Neutrophil (primary cell): ENCODE measurements at regions not wholly inside any gene's neighbourhood (a gene's known extent, or its start where the extent isn't known, plus 50 kb on each side); places are given as distances from the start of the nearest gene placed in this dataset.

Experiments
- H3K27ac ChIP-seq: fragments of 200-600 bp; sonication (generic); 2 replicates; pipeline ENCODE4 v1.5.1; 2016; ENCODE audit warnings: mild to moderate bottlenecking, moderate library complexity
- H3K27me3 ChIP-seq: fragments of 200-600 bp; sonication (generic); 2 replicates; pipeline ENCODE4 v1.6.0; 2016; ENCODE audit warnings: mild to moderate bottlenecking
- H3K36me3 ChIP-seq: fragments of 200-600 bp; sonication (generic); 2 replicates; pipeline ENCODE4 v1.5.1; 2017
- H3K4me1 ChIP-seq, 2 experiments: fragments of 200-600 bp in 1 of 2; sonication (generic) in 1 of 2; 1 replicate in 1 of 2; 2 replicates in 1 of 2; pipeline versions ENCODE4 v1.5.1 to v1.6.1; 2013 to 2016; ENCODE audit warnings: low read depth in 1 of 2, low read length in 1 of 2, mild to moderate bottlenecking in 1 of 2, moderate library complexity in 1 of 2; ENCODE audit not compliant: control insufficient read depth in 1 of 2, insufficient read depth in 1 of 2
- H3K4me3 ChIP-seq, 2 experiments: fragments of 200-600 bp in 1 of 2; sonication (generic) in 1 of 2; 1 replicate in 1 of 2; 2 replicates in 1 of 2; pipeline ENCODE4 v1.5.1; 2013 to 2016; ENCODE audit warnings: low read depth in 1 of 2, low read length in 1 of 2, mild to moderate bottlenecking in 1 of 2, moderate library complexity in 1 of 2
- H3K9me3 ChIP-seq: fragments of 200-600 bp; sonication (generic); 2 replicates; pipeline ENCODE4 v1.5.1; 2016
- TF ChIP-seq, protein P1 (sequence below): fragments of 200-600 bp; sonication (generic); IDR thresholded peaks from 2 replicates; pipeline ENCODE4 v1.5.1; 2016; ENCODE audit warnings: antibody characterized with exemption

DNA sequence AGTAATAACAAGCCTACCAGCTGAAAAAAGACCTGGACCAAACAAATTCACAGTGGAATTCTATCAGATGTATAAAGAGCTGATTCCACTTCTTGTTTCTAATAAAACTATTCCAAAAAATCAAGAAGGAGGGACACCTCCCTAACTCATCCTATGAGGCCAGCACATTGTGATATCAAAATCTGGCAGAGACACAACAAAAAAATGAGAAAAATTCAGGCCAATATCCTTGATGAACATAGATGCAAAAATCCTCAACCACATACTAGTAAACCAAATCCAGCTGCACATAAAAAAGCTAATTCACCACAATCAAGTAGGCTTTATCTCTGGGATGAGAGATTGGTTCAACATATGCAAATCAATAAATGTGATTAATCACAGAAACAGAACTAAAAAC is 147.9 kb upstream of the NEIL3 start:
- no peak overlapping the region for H3K4me3 ChIP-seq
- no peaks in the 10 kb centered on the region for H3K4me1 ChIP-seq
- H3K27ac ChIP-seq = no peak overlapping the region
- no peaks in the 10 kb centered on the region for H3K27me3 ChIP-seq
- no peaks in the 10 kb centered on the region for H3K36me3 ChIP-seq
- TF ChIP-seq, protein P1, sequence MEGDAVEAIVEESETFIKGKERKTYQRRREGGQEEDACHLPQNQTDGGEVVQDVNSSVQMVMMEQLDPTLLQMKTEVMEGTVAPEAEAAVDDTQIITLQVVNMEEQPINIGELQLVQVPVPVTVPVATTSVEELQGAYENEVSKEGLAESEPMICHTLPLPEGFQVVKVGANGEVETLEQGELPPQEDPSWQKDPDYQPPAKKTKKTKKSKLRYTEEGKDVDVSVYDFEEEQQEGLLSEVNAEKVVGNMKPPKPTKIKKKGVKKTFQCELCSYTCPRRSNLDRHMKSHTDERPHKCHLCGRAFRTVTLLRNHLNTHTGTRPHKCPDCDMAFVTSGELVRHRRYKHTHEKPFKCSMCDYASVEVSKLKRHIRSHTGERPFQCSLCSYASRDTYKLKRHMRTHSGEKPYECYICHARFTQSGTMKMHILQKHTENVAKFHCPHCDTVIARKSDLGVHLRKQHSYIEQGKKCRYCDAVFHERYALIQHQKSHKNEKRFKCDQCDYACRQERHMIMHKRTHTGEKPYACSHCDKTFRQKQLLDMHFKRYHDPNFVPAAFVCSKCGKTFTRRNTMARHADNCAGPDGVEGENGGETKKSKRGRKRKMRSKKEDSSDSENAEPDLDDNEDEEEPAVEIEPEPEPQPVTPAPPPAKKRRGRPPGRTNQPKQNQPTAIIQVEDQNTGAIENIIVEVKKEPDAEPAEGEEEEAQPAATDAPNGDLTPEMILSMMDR = no peak
- no peaks in the 10 kb centered on the region for H3K9me3 ChIP-seq

DNA sequence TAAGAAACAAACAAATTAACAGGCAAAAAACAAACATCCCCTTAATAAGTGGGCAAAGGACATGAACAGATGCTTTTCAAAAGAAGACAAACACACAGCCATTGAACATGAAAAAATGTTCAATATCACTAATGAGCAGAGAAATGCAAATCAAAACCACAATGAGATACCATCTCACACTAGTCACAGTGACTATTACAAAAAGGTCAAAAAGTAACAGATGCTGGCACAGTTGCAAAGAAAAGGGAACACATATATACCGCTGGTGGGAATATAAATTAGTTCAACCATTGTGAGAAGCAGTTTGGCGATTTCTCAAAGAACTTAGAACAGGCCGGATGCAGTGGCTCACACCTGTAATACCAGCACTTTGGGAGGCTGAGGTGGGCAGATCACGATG is 146.1 kb upstream of the NEIL3 start:
- no peaks in the 10 kb centered on the region for H3K27me3 ChIP-seq
- H3K27ac ChIP-seq = no peak overlapping the region
- H3K36me3 ChIP-seq = no peaks in the 10 kb centered on the region
- no peak overlapping the region for H3K4me3 ChIP-seq
- TF ChIP-seq, protein P1 = no peak
- H3K9me3 ChIP-seq = no peaks in the 10 kb centered on the region
- no peaks in the 10 kb centered on the region for H3K4me1 ChIP-seq

DNA sequence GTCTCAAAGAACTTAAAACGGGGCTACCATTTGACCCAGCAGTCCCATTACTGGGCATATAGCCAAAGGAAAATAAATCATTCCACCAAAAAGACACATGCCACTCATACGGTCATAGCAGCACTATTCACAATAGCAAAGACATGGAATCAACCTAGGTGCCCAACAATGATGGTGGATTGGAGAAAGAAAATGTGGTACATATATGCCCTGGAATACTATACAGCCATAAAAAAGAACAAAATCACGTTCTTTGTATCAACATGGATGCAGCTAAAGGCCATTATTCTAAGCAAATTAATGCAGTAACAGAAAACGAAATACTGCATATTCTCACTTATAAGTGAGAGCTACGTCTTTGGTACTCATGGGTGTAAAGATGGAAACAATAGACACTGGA is 138.1 kb upstream of the NEIL3 start:
- H3K27me3 ChIP-seq = no peaks in the 10 kb centered on the region
- H3K4me3 ChIP-seq = no peak overlapping the region
- H3K9me3 ChIP-seq = no peaks in the 10 kb centered on the region
- no peaks in the 10 kb centered on the region for H3K36me3 ChIP-seq
- no peaks in the 10 kb centered on the region for H3K4me1 ChIP-seq
- TF ChIP-seq, protein P1 = no peak
- no peak overlapping the region for H3K27ac ChIP-seq

DNA sequence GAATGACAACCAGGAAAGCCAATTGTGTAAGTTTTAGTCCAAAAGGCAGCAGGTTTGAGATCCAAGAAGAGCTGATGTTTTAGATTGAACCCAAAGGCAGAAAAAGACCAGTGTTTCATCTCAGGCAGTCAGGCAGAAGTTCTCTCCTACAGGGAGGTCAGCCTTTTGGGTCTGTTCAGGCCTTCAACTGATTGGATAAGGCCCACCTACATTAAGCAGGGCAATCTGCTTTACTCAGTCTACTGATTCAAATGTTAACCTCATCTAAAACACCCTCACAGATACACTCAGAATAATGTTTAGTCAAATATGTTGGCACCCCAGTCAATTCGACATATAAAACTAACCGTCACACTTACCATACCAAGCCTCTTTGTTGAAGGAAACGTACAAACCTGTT is 134.2 kb upstream of the NEIL3 start:
- Histone ChIP-seq H3K9me3 (no peaks in the 10 kb centered on the region), H3K4me1 (no peaks in the 10 kb centered on the region), H3K36me3 (no peaks in the 10 kb centered on the region), H3K27ac (no peak overlapping the region), H3K4me3 (no peak overlapping the region), H3K27me3 (no peaks in the 10 kb centered on the region)
- TF ChIP-seq, protein P1 = no peak

DNA sequence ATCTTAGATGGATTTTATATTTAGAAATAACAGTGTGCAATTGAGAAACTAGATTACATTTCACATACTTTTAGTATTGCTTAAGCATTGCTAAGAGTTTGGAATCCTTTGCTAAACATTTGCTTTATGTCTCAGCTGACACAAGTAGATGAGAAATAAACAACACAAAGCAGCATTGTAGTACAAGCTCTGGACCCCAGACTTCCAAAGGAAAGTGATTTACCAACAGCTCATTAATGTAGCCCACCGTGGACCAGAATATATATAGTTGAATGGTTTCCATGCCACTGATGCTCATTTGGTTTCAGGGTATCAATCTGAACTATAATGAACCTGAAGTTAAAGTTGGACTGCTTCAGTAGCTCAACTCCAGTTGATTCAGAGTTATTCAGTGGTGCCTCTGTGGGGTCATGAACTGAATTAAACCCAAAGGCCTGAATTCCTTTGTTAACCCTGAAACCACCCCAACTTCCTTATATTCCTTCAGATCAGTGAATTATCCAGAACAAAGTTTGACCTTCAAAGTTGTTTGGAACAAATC is 132.1 kb upstream of the NEIL3 start:
- Histone ChIP-seq H3K27ac (no peak overlapping the region), H3K9me3 (no peaks in the 10 kb centered on the region), H3K4me3 (no peak overlapping the region), H3K27me3 (no peaks in the 10 kb centered on the region), H3K4me1 (no peaks in the 10 kb centered on the region), H3K36me3 (no peaks in the 10 kb centered on the region)
- TF ChIP-seq, protein P1 = no peak

DNA sequence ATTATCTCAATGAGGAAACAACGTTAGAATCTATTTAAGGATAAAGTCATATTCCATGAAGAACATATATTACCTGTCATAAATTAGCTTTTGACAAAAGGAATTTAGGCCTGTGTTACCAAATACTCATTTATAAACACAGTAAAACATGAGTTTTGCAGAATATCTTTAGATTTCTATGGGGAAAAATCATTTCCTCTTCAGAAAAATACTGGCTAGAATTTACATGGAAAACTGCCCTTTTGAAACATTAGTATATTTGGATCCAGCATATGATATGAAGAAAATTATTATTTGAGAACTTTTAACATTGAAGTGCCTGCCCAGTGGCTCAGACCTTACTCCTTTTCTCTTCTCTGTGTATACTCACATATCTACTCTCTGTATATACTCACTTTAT is 131.4 kb upstream of the NEIL3 start:
- H3K36me3 ChIP-seq = no peaks in the 10 kb centered on the region
- no peaks in the 10 kb centered on the region for H3K9me3 ChIP-seq
- H3K27me3 ChIP-seq = no peaks in the 10 kb centered on the region
- TF ChIP-seq, protein P1 = no peak
- no peaks in the 10 kb centered on the region for H3K4me1 ChIP-seq
- no peak overlapping the region for H3K27ac ChIP-seq
- H3K4me3 ChIP-seq = no peak overlapping the region
